Immature natural killer cell (primary cell): ENCODE measurements at regions not wholly inside any gene's neighbourhood (a gene's known extent, or its start where the extent isn't known, plus 50 kb on each side); places are given as distances from the start of the nearest gene placed in this dataset.
"Not testable (repeated sequence)": the region's sequence is repeated elsewhere in the genome, so short reads cannot be mapped to it uniquely, and the experiment has no call there.

Experiments
- DNase-seq, 3 donors: peaks; one replicate each; pipeline ENCODE4 v3.0.0; 2022; ENCODE audit warnings: mixed read lengths in 1 of 3
- H3K27ac Mint-ChIP-seq, 6 donors: one replicate each; pipeline ENCODE4 v1.8.0; 2020; ENCODE audit warnings: mixed read lengths in 6 of 6, mild to moderate bottlenecking in 5 of 6, inconsistent platforms in 4 of 6, moderate library complexity in 3 of 6
- H3K27me3 Mint-ChIP-seq, 3 donors: one replicate each; pipeline ENCODE4 v1.8.0; 2020 to 2021; ENCODE audit warnings: low read depth in 3 of 3, mild to moderate bottlenecking in 3 of 3, mixed read lengths in 3 of 3, moderate library complexity in 3 of 3, inconsistent platforms in 1 of 3
- H3K36me3 Mint-ChIP-seq, 3 donors: one replicate each; pipeline ENCODE4 v1.8.0; 2020; ENCODE audit warnings: mixed read lengths in 3 of 3, inconsistent platforms in 2 of 3, mild to moderate bottlenecking in 2 of 3
- H3K4me1 Mint-ChIP-seq, 2 donors: one replicate each; pipeline ENCODE4 v1.8.0; 2020; ENCODE audit warnings: inconsistent platforms in 2 of 2, mild to moderate bottlenecking in 2 of 2, mixed read lengths in 2 of 2, moderate library complexity in 1 of 2
- H3K4me3 Mint-ChIP-seq, 5 donors: one replicate each; pipeline ENCODE4 v1.8.0; 2020; ENCODE audit warnings: mild to moderate bottlenecking in 5 of 5, mixed read lengths in 5 of 5, inconsistent platforms in 3 of 5, moderate library complexity in 3 of 5
- H3K9me3 Mint-ChIP-seq, 6 donors: one replicate each; pipeline ENCODE4 v1.8.0; 2020; ENCODE audit warnings: mild to moderate bottlenecking in 6 of 6, mixed read lengths in 6 of 6, inconsistent platforms in 4 of 6, moderate library complexity in 3 of 6

DNA sequence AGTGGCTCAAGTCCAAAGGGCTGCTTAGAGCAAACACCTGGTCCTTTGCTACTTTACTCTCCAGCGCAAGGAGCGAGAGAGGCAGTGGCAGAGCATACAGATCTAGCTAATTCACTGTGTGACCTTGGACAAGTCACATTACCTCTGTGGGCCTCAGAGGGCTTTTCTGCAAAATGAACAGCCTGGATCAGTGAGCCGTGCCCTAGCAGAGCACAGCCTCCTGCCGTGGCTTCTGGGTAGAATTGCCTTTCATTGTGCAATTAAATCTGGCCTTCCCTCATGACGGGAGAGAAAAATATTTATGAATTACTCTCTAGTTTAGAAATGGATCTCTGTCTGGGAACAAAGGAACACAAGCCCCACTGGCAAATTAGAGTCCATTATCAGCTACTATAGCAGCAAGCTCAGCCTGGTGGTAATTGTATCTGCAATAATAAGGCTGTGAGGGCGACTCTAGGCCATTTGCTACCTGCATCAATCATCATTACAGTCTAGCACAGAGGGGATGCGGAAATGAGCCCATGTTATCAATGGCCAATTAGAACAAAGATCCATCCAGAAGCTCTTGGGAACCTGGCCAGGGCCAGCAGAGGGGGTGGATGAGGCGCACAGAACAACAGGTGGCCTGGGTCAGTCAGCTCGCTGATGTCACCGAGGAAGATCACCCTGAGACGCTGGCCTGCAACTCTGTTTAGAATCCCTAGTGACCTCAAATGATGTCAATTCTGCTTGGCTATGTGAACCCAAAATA, 114.2 kb upstream of the LY86 start:
- peaks cover 2 to 3% (median 3%) of the 10 kb centered on the region in 3 donors for H3K27me3 Mint-ChIP-seq
- H3K36me3 Mint-ChIP-seq, result no peaks in the 10 kb centered on the region
- no peak overlapping the region for H3K27ac Mint-ChIP-seq
- H3K9me3 Mint-ChIP-seq, result no peaks in the 10 kb centered on the region
- H3K4me3 Mint-ChIP-seq, result no peak overlapping the region
- H3K4me1 Mint-ChIP-seq, result no peaks in the 10 kb centered on the region
- no peak for DNase-seq

DNA sequence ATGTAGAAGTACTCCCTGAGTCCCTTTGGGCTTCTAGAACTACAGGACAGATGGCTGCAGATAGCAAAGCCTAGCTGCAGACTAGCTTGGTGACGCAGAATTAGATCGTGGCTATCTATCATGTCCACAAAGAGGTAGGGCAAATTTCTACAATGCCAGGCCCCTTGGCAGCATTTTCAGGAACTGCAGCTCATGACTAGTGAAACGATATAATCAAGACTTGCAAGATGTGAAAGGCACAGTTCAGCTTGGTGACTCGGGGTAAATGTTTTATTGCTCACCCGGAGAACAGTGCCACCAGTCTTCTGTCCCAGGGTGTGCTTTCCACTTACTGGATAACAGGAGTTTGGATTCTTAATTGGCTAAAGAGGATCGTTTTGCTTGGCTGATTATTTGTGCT, 108.7 kb upstream of the LY86 start:
- H3K27me3 Mint-ChIP-seq, result peaks cover 3 to 6% (median 3%) of the 10 kb centered on the region in 3 donors
- H3K9me3 Mint-ChIP-seq, result no peaks in the 10 kb centered on the region
- no peaks in the 10 kb centered on the region for H3K4me1 Mint-ChIP-seq
- no peak overlapping the region for H3K27ac Mint-ChIP-seq
- H3K4me3 Mint-ChIP-seq, result no peak overlapping the region
- no peak for DNase-seq
- H3K36me3 Mint-ChIP-seq, result no peaks in the 10 kb centered on the region

DNA sequence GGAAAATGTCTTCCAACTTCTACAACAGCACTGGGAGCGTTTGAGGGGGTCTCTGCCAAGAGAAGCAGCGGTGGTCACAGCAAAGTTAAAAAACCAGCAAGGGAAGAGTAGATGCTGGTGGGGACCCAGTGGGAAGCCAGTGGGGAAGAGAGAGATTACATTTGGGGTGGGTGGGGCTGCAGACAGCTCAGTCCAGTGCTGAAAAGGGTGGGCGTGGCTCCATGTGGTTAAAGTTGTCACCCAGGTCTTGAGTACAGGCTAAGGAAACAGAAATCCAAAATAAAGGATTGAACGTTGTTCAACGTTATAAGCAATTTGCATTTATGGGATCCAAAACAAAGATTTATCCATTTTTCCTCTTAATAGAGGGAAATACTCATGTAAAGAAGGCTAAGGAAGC, 106.3 kb upstream of the LY86 start:
- Mint-ChIP-seq H3K4me3 (no peak overlapping the region), H3K36me3 (no peaks in the 10 kb centered on the region), H3K9me3 (no peaks in the 10 kb centered on the region), H3K27me3 (peaks cover 3 to 6% (median 3%) of the 10 kb centered on the region in 3 donors), H3K4me1 (no peaks in the 10 kb centered on the region), H3K27ac (no peak overlapping the region)
- no peak for DNase-seq

DNA sequence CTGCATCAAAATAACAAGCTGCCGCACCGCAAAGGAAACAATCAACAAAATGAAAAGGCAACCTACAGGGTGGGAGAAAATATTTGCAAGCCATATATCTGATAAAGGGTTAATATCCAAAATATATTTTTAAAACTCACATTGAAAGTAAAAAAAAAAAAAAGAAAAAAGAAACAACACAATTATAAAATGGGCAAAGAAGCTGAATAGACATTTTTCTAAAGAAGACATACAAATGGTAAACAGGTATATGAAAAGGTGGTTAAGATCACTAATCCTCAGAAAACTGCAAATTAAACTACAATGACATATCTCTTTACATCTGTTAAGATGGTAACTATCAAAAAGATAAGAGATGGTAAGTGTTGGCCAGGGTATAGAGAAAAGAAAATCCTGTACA, 105.4 kb upstream of the LY86 start:
- no peaks in the 10 kb centered on the region for H3K9me3 Mint-ChIP-seq
- H3K36me3 Mint-ChIP-seq, result no peaks in the 10 kb centered on the region
- DNase-seq, result no peak
- no peaks in the 10 kb centered on the region for H3K4me1 Mint-ChIP-seq
- peaks cover 3 to 6% (median 6%) of the 10 kb centered on the region in 3 donors for H3K27me3 Mint-ChIP-seq
- no peak overlapping the region for H3K4me3 Mint-ChIP-seq
- H3K27ac Mint-ChIP-seq, result no peak overlapping the region

DNA sequence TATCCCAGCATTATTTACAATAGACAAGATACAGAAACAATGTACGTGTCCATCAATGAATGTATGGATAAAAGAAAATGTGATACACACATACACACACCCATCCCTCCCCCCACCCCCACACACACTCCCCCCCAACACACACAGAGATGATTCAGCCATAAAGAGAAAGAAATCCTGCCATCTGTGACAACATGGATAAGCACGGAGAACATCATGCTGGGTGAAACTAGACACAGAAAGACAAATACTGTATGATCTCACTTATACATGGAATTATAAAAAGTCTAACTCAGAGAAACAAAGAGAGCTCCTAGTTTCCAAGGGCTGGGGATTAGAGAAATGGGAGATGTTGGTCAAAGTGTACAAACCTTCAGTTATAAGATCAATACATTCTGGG, 104.8 kb upstream of the LY86 start:
- Mint-ChIP-seq H3K36me3 (no peaks in the 10 kb centered on the region), H3K27me3 (peaks cover 6% of the 10 kb centered on the region in 3 donors), H3K4me1 (no peaks in the 10 kb centered on the region), H3K9me3 (no peaks in the 10 kb centered on the region), H3K4me3 (no peak overlapping the region), H3K27ac (no peak overlapping the region)
- DNase-seq, result no peak

DNA sequence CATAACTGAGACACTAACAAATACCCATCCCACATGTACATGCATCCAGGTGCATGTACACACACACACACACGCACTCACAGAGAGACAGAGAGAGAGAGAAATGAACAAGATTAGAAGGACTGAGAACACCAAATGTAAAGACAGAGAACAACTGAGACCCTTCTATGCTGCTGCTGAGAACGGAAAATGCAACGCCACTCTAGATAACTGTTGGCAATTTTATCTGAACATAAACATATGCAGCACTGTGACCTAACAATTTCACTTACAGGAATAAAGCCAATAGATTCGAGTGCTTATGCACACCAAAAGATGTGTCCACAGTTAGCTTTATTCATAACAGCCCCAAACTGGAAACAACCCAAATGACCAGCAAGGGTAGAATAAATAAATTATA, 103.8 kb upstream of the LY86 start:
- no peaks in the 10 kb centered on the region for H3K36me3 Mint-ChIP-seq
- no peaks in the 10 kb centered on the region for H3K4me1 Mint-ChIP-seq
- no peak for DNase-seq
- H3K4me3 Mint-ChIP-seq, result no peak overlapping the region
- H3K27ac Mint-ChIP-seq, result no peak overlapping the region
- H3K9me3 Mint-ChIP-seq, result no peaks in the 10 kb centered on the region
- H3K27me3 Mint-ChIP-seq, result peaks cover 4 to 6% (median 4%) of the 10 kb centered on the region in 3 donors

DNA sequence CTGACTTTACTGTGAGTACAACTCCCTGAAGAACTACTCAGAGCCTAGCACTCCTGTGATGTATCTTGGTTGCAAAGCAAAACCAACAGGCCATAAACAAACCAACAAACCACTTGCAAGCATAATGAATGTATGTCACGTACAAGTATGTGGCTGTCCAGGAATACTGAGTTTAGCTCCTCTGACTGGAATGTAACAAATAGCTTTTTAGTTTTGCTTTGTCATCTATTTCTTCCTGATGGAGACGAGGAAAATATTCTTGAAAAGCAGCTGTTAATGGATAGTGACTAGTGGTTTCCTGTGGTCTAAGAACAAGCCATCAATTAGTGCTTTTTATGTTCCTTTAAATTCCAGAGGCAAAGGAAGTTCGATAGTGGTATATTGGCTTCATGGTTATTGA, 101.9 kb upstream of the LY86 start:
- H3K4me3 Mint-ChIP-seq, result no peak overlapping the region
- H3K27ac Mint-ChIP-seq, result no peak overlapping the region
- H3K4me1 Mint-ChIP-seq, result no peaks in the 10 kb centered on the region
- peaks cover 2 to 4% (median 4%) of the 10 kb centered on the region in 3 donors for H3K27me3 Mint-ChIP-seq
- no peak for DNase-seq
- H3K9me3 Mint-ChIP-seq, result no peaks in the 10 kb centered on the region
- H3K36me3 Mint-ChIP-seq, result no peaks in the 10 kb centered on the region

DNA sequence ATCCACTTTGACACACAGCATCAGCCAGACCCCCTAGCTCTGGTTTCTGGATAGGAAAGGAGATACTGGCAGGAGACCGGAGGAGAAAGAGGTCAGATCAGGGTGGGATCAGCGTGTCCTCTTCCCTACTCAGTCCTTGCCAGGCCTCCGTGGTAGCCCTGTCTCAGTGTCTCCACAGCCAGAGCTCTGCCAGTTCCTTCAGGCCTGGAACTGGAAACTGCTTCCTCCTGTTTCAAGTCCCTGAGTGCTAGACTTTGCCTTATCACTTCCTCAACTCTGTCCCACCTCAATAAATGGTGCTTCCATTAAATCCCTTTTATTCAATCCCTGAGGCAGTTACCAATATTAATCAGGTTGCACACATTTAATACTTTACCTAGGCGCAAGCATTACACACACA, 96.8 kb upstream of the LY86 start:
- DNase-seq, result no peak
- peaks cover 1 to 9% (median 2%) of the 10 kb centered on the region in 3 donors for H3K27me3 Mint-ChIP-seq
- H3K27ac Mint-ChIP-seq, result no peak overlapping the region
- peaks cover 17 to 26% of the 10 kb centered on the region in 2 donors for H3K4me1 Mint-ChIP-seq
- no peak overlapping the region for H3K4me3 Mint-ChIP-seq
- H3K36me3 Mint-ChIP-seq, result no peaks in the 10 kb centered on the region
- H3K9me3 Mint-ChIP-seq, result no peaks in the 10 kb centered on the region

DNA sequence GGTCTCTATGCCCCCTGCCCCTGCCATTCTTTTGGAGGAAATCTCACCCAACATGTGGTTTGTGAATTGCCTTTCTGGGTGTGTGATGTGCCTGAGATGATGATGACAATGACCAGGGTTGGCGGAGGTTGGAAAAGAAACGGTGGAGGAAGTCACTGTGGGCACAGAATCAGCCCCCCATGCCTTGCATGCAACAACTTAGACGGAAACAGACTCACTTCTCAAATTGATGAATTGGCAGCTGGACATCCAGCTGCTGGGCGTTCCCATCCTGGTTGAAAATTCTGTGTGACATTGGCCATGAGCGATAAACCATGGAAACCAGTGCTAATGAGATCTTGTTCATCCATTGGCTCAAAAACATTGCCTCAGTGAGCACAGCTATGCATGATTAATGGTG, 95.8 kb upstream of the LY86 start:
- Mint-ChIP-seq H3K27ac (no peak overlapping the region), H3K4me3 (no peak overlapping the region), H3K4me1 (peaks cover 17 to 26% of the 10 kb centered on the region in 2 donors), H3K36me3 (no peaks in the 10 kb centered on the region), H3K9me3 (no peaks in the 10 kb centered on the region), H3K27me3 (peaks cover 2 to 5% (median 2%) of the 10 kb centered on the region in 3 donors)
- DNase-seq, result no peak

DNA sequence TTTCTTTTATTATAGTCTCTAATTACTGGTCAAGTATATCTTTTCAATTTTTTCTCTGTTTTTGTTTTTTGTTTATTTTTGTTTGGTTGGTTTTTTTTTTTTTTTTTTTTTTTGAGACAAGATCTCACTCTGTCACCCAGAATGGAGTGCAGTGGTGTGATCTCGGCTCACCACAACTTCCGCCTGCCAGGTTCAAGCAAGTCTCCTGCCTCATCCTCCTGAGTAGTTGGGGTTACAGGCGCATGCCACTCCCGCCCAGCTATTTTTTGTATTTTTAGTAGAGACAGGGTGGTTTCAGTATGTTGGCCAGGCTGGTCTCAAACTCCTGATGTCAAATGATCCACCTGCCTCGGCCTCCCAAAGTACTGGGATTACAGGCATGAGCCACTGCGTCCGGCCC, 94.4 kb upstream of the LY86 start:
- Mint-ChIP-seq H3K4me1 (peaks cover 17 to 26% of the 10 kb centered on the region in 2 donors), H3K27ac (peak overlapping the region in 3 of 6 donors; percentile 38 to 71 (median 70)), H3K4me3 (peak overlapping the region in 3 of 5 donors; percentile 46 to 66 (median 54))
- peak; percentile 35 to 55 (median 50) for DNase-seq
- not testable (repeated sequence) for H3K36me3 Mint-ChIP-seq, H3K27me3 Mint-ChIP-seq, H3K9me3 Mint-ChIP-seq

DNA sequence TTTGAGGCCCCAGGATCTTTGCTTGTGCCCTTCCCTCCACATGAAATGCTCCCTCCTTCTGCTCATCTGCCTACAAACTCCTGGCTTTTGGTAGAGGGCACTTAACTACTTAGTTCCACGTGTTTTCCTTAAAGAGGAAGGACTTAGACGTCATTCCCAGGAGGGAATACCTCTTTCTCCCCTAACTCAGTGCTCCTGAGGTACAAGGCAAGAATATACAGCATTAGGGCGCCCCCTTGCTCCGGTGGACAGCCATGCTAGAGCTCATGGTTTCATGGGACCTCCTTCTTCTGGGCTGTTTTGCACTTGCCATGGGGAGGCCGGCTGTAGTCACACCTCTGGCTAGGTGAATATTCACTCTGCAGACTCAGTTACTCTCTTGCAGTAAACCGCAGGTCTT, 93.8 kb upstream of the LY86 start:
- DNase-seq, result peak in 2 of 3 donors; percentile 2 to 6
- H3K36me3 Mint-ChIP-seq, result no peaks in the 10 kb centered on the region
- H3K27ac Mint-ChIP-seq, result peak overlapping the region in 3 of 6 donors; percentile 38 to 71 (median 70)
- H3K4me3 Mint-ChIP-seq, result peak overlapping the region; percentile 1 to 66 (median 46)
- H3K4me1 Mint-ChIP-seq, result peaks cover 17 to 26% of the 10 kb centered on the region in 2 donors
- H3K9me3 Mint-ChIP-seq, result no peaks in the 10 kb centered on the region
- peaks cover 4 to 5% (median 5%) of the 10 kb centered on the region in 3 donors for H3K27me3 Mint-ChIP-seq

DNA sequence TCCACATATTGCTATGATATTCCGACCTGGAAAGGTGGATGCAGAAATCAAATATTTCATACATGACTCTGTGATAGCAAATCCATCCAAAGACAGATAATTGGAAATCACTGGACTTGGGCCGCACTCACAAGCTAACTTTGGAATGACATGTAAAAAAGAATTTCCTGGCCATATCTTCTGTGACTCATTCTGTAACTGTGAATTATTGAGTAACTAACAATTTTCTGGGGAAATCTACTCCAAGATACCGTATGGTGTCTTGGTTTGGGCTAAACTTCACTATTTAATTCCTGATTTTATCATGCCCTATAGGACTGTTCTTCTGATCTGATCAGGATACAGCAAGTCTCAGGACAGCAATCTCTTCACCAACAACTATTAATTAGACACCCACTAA, 92.7 kb upstream of the LY86 start:
- H3K36me3 Mint-ChIP-seq, result no peaks in the 10 kb centered on the region
- no peaks in the 10 kb centered on the region for H3K9me3 Mint-ChIP-seq
- H3K27me3 Mint-ChIP-seq, result peaks cover 4 to 5% (median 5%) of the 10 kb centered on the region in 3 donors
- no peak for DNase-seq
- H3K4me1 Mint-ChIP-seq, result peaks cover 17 to 26% of the 10 kb centered on the region in 2 donors
- no peak overlapping the region for H3K27ac Mint-ChIP-seq
- H3K4me3 Mint-ChIP-seq, result no peak overlapping the region

DNA sequence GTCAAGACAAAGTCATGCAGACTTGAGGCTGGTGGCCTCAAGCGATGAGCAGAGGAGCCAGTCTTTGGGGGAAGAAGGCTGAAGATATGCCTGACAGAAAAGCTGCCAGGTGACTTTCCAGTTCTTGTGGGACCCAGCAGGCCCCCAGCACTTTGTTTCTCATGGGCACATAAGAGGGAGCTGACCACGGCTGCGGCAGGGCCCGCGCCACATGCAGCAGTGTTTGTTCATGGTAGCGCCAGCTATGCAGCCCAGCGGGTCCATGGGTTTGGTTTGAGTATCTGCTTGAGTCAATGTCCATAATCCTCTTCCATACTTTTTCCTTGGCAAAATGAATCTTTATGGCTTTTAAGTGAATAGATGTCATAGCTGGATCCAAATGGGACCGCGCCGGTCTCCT, 91.0 kb upstream of the LY86 start:
- Mint-ChIP-seq H3K27me3 (peaks cover 4 to 8% (median 4%) of the 10 kb centered on the region in 3 donors), H3K9me3 (no peaks in the 10 kb centered on the region), H3K36me3 (no peaks in the 10 kb centered on the region), H3K4me1 (peaks cover 16 to 24% of the 10 kb centered on the region in 2 donors), H3K4me3 (no peak overlapping the region), H3K27ac (no peak overlapping the region)
- DNase-seq, result no peak

DNA sequence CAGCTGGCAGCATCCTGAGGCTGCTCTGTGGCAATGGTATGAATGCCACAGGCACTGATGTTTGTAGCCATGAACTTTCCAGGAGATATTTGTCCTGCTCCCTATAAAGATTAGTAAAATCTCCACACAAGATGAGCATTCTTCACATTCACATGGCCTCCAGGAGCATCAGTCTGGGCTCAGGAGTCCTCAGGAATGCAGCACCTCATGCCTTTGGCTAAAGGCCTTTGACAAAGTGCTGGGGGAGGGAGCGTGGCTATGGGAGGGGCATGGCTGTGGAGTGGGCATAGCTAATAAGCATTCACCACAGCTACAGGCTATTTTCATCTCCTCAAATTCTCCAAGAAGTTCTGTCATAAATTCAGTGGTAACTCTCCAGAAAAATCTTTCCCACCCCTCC, 90.5 kb upstream of the LY86 start:
- Mint-ChIP-seq H3K9me3 (no peaks in the 10 kb centered on the region), H3K4me1 (peaks cover 15 to 19% of the 10 kb centered on the region in 2 donors), H3K36me3 (no peaks in the 10 kb centered on the region), H3K4me3 (no peak overlapping the region), H3K27me3 (peaks cover 4 to 8% (median 4%) of the 10 kb centered on the region in 3 donors), H3K27ac (no peak overlapping the region)
- DNase-seq, result no peak

DNA sequence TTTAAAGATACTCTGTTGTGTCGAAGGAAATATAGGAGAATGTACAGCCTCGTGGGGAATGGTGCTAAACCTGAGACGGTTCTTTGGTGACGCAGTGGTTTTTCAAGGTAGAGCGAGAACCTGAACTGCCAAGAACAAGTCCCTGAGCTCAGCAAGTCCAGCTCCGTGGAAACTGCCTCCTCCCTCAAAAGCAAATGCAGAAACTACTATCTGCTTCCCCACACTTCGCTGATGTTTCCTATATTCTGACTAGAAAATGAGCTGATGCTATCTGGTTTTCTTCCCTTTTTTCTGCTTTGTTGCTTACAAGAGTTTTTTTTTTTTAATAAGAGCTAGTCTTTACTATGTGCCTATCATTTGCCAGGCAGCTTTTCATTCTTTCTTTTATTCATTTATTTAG, 85.3 kb upstream of the LY86 start:
- no peaks in the 10 kb centered on the region for H3K4me1 Mint-ChIP-seq
- DNase-seq, result no peak
- H3K27me3 Mint-ChIP-seq, result peaks cover 1 to 8% (median 5%) of the 10 kb centered on the region in 3 donors
- no peaks in the 10 kb centered on the region for H3K9me3 Mint-ChIP-seq
- no peaks in the 10 kb centered on the region for H3K36me3 Mint-ChIP-seq
- H3K27ac Mint-ChIP-seq, result no peak overlapping the region
- H3K4me3 Mint-ChIP-seq, result no peak overlapping the region
